ENCODE measurements at regions not wholly inside any gene's neighbourhood (a gene's known extent, or its start where the extent isn't known, plus 50 kb on each side); places are given as distances from the start of the nearest gene placed in this dataset.
A peak's percentile ranks its signal among the peaks of the same experiment; 100 is the strongest.

DNA sequence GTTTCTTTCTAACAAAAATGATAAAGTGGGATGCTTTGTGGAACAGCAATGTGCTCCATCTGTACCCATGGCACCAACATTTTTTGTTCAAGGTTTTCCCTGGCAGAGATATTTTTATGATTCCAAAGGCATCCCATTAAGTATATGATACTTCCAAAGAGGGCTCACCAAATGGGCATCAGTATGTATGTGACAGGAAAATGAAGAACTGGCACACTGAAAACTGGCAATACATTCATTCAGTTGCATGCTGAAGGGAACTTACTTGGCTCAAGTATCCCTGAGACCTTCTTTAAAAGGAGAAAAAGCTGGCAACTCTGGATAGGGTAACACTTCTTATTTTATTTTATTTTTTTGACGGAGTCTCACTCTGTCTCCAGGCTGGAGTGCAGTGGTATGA, 249.8 kb downstream of the IL20RB start:
- no peaks in the 10 kb centered on the region for H3F3A ChIP-seq (replicated peaks; ENCODE audit: insufficient read depth)
- H3K9me2 ChIP-seq, result no peaks in the 10 kb centered on the region
- H3K27ac ChIP-seq (ENCODE audit: low read depth in 2 of 2, low read length in 1 of 2), result no peak overlapping the region
- H3K9me3 ChIP-seq, result no peaks in the 10 kb centered on the region
- H3K4me1 ChIP-seq (ENCODE audit: control insufficient read depth in 1 of 2, insufficient read depth in 2 of 2, low read depth in 1 of 2, low read length in 1 of 2), result no peaks in the 10 kb centered on the region
- H3K9ac ChIP-seq, result no peak overlapping the region
- H3K27me3 ChIP-seq (ENCODE audit: insufficient read depth), result no peaks in the 10 kb centered on the region
- POLR2A ChIA-PET, result no interaction called here
- whole genome bisulfite sequencing (ENCODE audit: low lambda C conversion rate), result 36% methylated on average over 1 of the region's 1 CpG
- H3K36me3 ChIP-seq (replicated peaks in 1 of 2; ENCODE audit: control insufficient read depth in 1 of 2, insufficient read depth in 2 of 2, low read length in 1 of 2), result no peaks in the 10 kb centered on the region
- CTCF ChIA-PET, result no interaction called here
- TF ChIP-seq RAD21 (IDR thresholded peaks at IDR 0.05; ENCODE audit: low read length) (no peak), EZH2phosphoT487 (IDR thresholded peaks at IDR 0.05; ENCODE audit: borderline replicate concordance, low read depth) (no peak)
- H3K4me2 ChIP-seq, result no peak overlapping the region
- no peaks in the 10 kb centered on the region for H3K79me2 ChIP-seq (ENCODE audit: insufficient read depth)
- DNase-seq, result no peak
- no peak overlapping the region for H3K4me3 ChIP-seq (ENCODE audit: low read depth in 2 of 2, low read length in 1 of 2)
- H4K20me1 ChIP-seq (ENCODE audit: insufficient read depth), result no peaks in the 10 kb centered on the region
- no peak overlapping the region for H2AFZ ChIP-seq (ENCODE audit: low read depth)

DNA sequence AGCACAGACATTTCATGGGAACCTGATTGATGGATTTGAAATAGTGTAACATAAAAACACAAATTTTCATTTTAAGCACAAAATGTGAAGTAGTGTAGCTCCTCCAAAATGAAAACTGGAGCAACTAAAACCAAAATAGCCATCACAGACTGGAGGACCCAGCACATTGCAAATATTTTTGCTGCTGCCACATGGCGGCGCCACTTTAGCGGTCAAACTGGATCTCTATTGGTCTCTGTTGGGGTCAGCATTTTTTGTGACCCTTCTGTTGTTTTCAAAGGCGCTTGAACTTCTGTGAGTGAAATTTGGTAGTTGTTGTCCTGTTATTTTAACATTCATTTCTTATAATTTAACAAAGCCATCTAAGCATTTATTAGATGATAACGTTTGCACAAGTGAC, 259.9 kb downstream of the IL20RB start:
- Histone ChIP-seq H3K4me3 (ENCODE audit: low read depth in 2 of 2, low read length in 1 of 2) (peak overlapping the region in 1 of 2 experiments; percentile 46; a peak in 1 of 4 replicates), H3K4me2 (no peak overlapping the region)

DNA sequence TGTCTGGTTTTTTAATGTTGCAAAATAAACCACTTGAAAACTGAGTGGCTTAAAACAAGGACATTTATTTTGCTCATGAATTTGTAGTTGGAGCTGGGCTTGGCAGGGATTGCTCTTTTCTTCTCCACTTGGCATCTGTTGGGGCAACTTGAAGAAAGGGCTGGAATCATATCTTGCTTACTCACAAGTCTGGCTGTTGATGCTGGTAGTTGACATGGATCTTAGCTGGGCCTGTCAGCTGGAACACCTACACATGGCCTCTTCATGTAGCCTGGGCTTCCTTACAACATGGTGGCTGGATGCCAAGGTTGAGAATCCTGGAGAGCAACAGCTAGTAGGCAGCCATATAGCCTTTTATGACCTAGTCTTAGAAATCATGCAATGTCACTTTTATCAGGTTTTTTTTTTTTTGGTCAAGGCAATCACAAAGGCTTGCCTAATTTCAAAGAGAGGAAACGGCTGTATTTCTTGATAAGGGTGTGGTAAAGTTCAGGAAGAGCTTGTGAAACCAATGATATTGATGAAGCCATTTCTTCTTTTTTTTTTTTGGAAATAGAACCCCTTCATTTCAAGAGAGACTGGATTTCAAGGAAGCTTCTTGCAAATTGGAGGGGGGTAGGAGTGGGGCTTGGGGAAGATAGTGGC, 262.1 kb downstream of the IL20RB start:
- ChIA-PET CTCF (interaction anchor here (1.2 kb wide), 1 partner anchor 726 kb away, joined by 3 read pairs; no protein-coding TSS in a partner anchor), POLR2A (no interaction called here)
- H3K9ac ChIP-seq, result no peak overlapping the region
- H3K4me1 ChIP-seq (ENCODE audit: control insufficient read depth in 1 of 2, insufficient read depth in 2 of 2, low read depth in 1 of 2, low read length in 1 of 2), result no peaks in the 10 kb centered on the region
- no peaks in the 10 kb centered on the region for H3K9me2 ChIP-seq
- H3K79me2 ChIP-seq (ENCODE audit: insufficient read depth), result no peaks in the 10 kb centered on the region
- H3K27ac ChIP-seq (ENCODE audit: low read depth in 2 of 2, low read length in 1 of 2), result no peak overlapping the region
- DNase-seq, result no peak
- H3K36me3 ChIP-seq (replicated peaks in 1 of 2; ENCODE audit: control insufficient read depth in 1 of 2, insufficient read depth in 2 of 2, low read length in 1 of 2), result no peaks in the 10 kb centered on the region
- H3K4me3 ChIP-seq (ENCODE audit: low read depth in 2 of 2, low read length in 1 of 2), result no peak overlapping the region
- H3K27me3 ChIP-seq (ENCODE audit: insufficient read depth), result no peaks in the 10 kb centered on the region
- no peak overlapping the region for H2AFZ ChIP-seq (ENCODE audit: low read depth)
- H3K4me2 ChIP-seq, result no peak overlapping the region
- no peaks in the 10 kb centered on the region for H4K20me1 ChIP-seq (ENCODE audit: insufficient read depth)
- WGBS (ENCODE audit: low lambda C conversion rate), result 13% methylated on average over 1 of the region's 1 CpG
- no peaks in the 10 kb centered on the region for H3K9me3 ChIP-seq
- H3F3A ChIP-seq (replicated peaks; ENCODE audit: insufficient read depth), result no peaks in the 10 kb centered on the region
- no peak for TF ChIP-seq TEAD4 (IDR thresholded peaks at IDR 0.05; ENCODE audit: borderline replicate concordance, insufficient read depth)
- TF ChIP-seq EP300 (IDR thresholded peaks at IDR 0.05; ENCODE audit: borderline replicate concordance in 1 of 2, low read depth in 1 of 2, low read length in 1 of 2), result no peak
- TF ChIP-seq, protein P1, sequence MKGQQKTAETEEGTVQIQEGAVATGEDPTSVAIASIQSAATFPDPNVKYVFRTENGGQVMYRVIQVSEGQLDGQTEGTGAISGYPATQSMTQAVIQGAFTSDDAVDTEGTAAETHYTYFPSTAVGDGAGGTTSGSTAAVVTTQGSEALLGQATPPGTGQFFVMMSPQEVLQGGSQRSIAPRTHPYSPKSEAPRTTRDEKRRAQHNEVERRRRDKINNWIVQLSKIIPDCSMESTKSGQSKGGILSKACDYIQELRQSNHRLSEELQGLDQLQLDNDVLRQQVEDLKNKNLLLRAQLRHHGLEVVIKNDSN (IDR thresholded peaks at IDR 0.05; ENCODE audit: borderline replicate concordance, low read depth), result no peak
- TF ChIP-seq RAD21 (IDR thresholded peaks at IDR 0.05; ENCODE audit: low read length), result no peak
- no peak for TF ChIP-seq TAF1 (IDR thresholded peaks at IDR 0.05; ENCODE audit: borderline replicate concordance, low read depth, low read length)
- TF ChIP-seq YY1 (IDR thresholded peaks at IDR 0.05; ENCODE audit: low read depth), result no peak
- TF ChIP-seq, protein P2, sequence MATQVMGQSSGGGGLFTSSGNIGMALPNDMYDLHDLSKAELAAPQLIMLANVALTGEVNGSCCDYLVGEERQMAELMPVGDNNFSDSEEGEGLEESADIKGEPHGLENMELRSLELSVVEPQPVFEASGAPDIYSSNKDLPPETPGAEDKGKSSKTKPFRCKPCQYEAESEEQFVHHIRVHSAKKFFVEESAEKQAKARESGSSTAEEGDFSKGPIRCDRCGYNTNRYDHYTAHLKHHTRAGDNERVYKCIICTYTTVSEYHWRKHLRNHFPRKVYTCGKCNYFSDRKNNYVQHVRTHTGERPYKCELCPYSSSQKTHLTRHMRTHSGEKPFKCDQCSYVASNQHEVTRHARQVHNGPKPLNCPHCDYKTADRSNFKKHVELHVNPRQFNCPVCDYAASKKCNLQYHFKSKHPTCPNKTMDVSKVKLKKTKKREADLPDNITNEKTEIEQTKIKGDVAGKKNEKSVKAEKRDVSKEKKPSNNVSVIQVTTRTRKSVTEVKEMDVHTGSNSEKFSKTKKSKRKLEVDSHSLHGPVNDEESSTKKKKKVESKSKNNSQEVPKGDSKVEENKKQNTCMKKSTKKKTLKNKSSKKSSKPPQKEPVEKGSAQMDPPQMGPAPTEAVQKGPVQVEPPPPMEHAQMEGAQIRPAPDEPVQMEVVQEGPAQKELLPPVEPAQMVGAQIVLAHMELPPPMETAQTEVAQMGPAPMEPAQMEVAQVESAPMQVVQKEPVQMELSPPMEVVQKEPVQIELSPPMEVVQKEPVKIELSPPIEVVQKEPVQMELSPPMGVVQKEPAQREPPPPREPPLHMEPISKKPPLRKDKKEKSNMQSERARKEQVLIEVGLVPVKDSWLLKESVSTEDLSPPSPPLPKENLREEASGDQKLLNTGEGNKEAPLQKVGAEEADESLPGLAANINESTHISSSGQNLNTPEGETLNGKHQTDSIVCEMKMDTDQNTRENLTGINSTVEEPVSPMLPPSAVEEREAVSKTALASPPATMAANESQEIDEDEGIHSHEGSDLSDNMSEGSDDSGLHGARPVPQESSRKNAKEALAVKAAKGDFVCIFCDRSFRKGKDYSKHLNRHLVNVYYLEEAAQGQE (IDR thresholded peaks at IDR 0.05; ENCODE audit: low read depth, low read length), result no peak
- TF ChIP-seq FOSL2 (IDR thresholded peaks at IDR 0.05; ENCODE audit: borderline replicate concordance, low read depth), result no peak

More for the DNA sequence above, 259.9 kb downstream of the IL20RB start:
- no peaks in the 10 kb centered on the region for H4K20me1 ChIP-seq (ENCODE audit: insufficient read depth)
- no peaks in the 10 kb centered on the region for H3K79me2 ChIP-seq (ENCODE audit: insufficient read depth)
- H3K9me3 ChIP-seq, result no peaks in the 10 kb centered on the region
- TF ChIP-seq SMC3 (IDR thresholded peaks at IDR 0.05; ENCODE audit: low read depth, low read length), result peak; percentile 19; the same call in 1 of the 2 replicates
- TF ChIP-seq RAD21 (IDR thresholded peaks at IDR 0.05; ENCODE audit: low read length), result peak; percentile 47
- TF ChIP-seq FOXM1 (IDR thresholded peaks at IDR 0.05; ENCODE audit: low read depth), result no peak
- TF ChIP-seq, protein P3, sequence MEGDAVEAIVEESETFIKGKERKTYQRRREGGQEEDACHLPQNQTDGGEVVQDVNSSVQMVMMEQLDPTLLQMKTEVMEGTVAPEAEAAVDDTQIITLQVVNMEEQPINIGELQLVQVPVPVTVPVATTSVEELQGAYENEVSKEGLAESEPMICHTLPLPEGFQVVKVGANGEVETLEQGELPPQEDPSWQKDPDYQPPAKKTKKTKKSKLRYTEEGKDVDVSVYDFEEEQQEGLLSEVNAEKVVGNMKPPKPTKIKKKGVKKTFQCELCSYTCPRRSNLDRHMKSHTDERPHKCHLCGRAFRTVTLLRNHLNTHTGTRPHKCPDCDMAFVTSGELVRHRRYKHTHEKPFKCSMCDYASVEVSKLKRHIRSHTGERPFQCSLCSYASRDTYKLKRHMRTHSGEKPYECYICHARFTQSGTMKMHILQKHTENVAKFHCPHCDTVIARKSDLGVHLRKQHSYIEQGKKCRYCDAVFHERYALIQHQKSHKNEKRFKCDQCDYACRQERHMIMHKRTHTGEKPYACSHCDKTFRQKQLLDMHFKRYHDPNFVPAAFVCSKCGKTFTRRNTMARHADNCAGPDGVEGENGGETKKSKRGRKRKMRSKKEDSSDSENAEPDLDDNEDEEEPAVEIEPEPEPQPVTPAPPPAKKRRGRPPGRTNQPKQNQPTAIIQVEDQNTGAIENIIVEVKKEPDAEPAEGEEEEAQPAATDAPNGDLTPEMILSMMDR (IDR thresholded peaks at IDR 0.05), result peak; percentile 30; the same call in 1 of the 2 replicates
- CTCF ChIA-PET, result interaction anchor here (0.9 to 1.8 kb wide), 7 partner anchors 14 to 754 kb away, joined by 3 to 5 read pairs (median 3); no protein-coding TSS in a partner anchor
- no peak overlapping the region for H2AFZ ChIP-seq (ENCODE audit: low read depth)
- H3K27me3 ChIP-seq (ENCODE audit: insufficient read depth), result no peaks in the 10 kb centered on the region
- no peaks in the 10 kb centered on the region for H3K9me2 ChIP-seq
- no peaks in the 10 kb centered on the region for H3K36me3 ChIP-seq (replicated peaks in 1 of 2; ENCODE audit: control insufficient read depth in 1 of 2, insufficient read depth in 2 of 2, low read length in 1 of 2)
- WGBS (ENCODE audit: low lambda C conversion rate), result 39% methylated on average over 5 of the region's 5 CpGs
- no peak overlapping the region for H3K9ac ChIP-seq
- POLR2A ChIA-PET, result no interaction called here
- no peaks in the 10 kb centered on the region for H3F3A ChIP-seq (replicated peaks; ENCODE audit: insufficient read depth)
- H3K4me1 ChIP-seq (ENCODE audit: control insufficient read depth in 1 of 2, insufficient read depth in 2 of 2, low read depth in 1 of 2, low read length in 1 of 2), result no peaks in the 10 kb centered on the region
- H3K27ac ChIP-seq (ENCODE audit: low read depth in 2 of 2, low read length in 1 of 2), result no peak overlapping the region
- peak; percentile 21 for DNase-seq

Measured in SK-N-SH (cell line).